ENCODE measurements at regions not wholly inside any gene's neighbourhood (a gene's known extent, or its start where the extent isn't known, plus 50 kb on each side); places are given as distances from the start of the nearest gene placed in this dataset.

- no peaks in the 10 kb centered on the region for H4K20me1 ChIP-seq (ENCODE audit: control insufficient read depth, insufficient read depth, low read length, poor library complexity, severe bottlenecking)
- WGBS (ENCODE audit: insufficient coverage) = no CpG with 5 or more reads among the region's 1 CpG
- no peak overlapping the region for H3K9ac ChIP-seq (ENCODE audit: low read length)
- H3K27ac ChIP-seq (ENCODE audit: low read length in 2 of 2) = no peak overlapping the region
- TF ChIP-seq CTCF (IDR thresholded peaks at IDR 0.05) (no peak), EZH2 (IDR thresholded peaks at IDR 0.05; ENCODE audit: borderline replicate concordance, insufficient read depth, low read depth, low read length, poor library complexity, severe bottlenecking) (no peak)
- H3K4me3 Mint-ChIP-seq = no peak overlapping the region
- no peaks in the 10 kb centered on the region for H3K27me3 ChIP-seq (replicated peaks in 1 of 4; ENCODE audit: control extremely low read depth in 1 of 4, control insufficient read depth in 3 of 4, insufficient read depth in 4 of 4, low read length in 3 of 4)
- no peak overlapping the region for H3K27ac Mint-ChIP-seq
- H3K9me3 ChIP-seq (ENCODE audit: control extremely low read depth in 1 of 3, control insufficient read depth in 2 of 3, insufficient read depth in 1 of 3, low read length in 2 of 3) = peaks cover 2 to 5% (median 3%) of the 10 kb centered on the region in 3 donors
- ChIA-PET POLR2A (no interaction called here), CTCF (no interaction called here)
- no peaks in the 10 kb centered on the region for H3K36me3 ChIP-seq (replicated peaks in 1 of 2; ENCODE audit: control extremely low read depth in 1 of 2, control insufficient read depth in 1 of 2, extremely low read depth in 1 of 2, insufficient read depth in 2 of 2, low read length in 1 of 2)
- intact Hi-C loops (cut with micrococcal nuclease) = no loop called here
- H3K4me1 Mint-ChIP-seq = no peaks in the 10 kb centered on the region
- no peaks in the 10 kb centered on the region for H3K27me3 Mint-ChIP-seq
- H3K4me1 ChIP-seq (ENCODE audit: control insufficient read depth in 2 of 2, insufficient read depth in 2 of 2, low read length in 2 of 2) = no peaks in the 10 kb centered on the region
- no peak overlapping the region for H3K4me2 ChIP-seq (replicated peaks; ENCODE audit: low read depth, low read length, poor library complexity, severe bottlenecking)
- no peak overlapping the region for H3K4me3 ChIP-seq (ENCODE audit: control extremely low read depth in 1 of 5, extremely low read depth in 1 of 5, insufficient read depth in 1 of 5, low read depth in 2 of 5, low read length in 4 of 5)
- no peaks in the 10 kb centered on the region for H3K79me2 ChIP-seq (ENCODE audit: control insufficient read depth, insufficient read depth, low read length)
- DNase-seq (no peak), ATAC-seq (ENCODE audit: low read depth) (no peak)
- H2AFZ ChIP-seq (ENCODE audit: insufficient read depth, low read depth, low read length, poor library complexity, severe bottlenecking) = no peak overlapping the region
- peaks cover 14% of the 10 kb centered on the region for H3K9me3 Mint-ChIP-seq (ENCODE audit: insufficient read depth)
These were observed 502.1 kb downstream of the KIF2B start for GRCh38 chr17:54324813-54325212.

GRCh38 chr17:54339731-54340130 lies 517.0 kb downstream of the KIF2B start:
- no peaks in the 10 kb centered on the region for H3K27me3 Mint-ChIP-seq
- no peaks in the 10 kb centered on the region for H3K4me1 Mint-ChIP-seq
- no peaks in the 10 kb centered on the region for H3K4me1 ChIP-seq (ENCODE audit: control insufficient read depth in 2 of 2, insufficient read depth in 2 of 2, low read length in 2 of 2)

More at GRCh38 chr17:54339731-54340130, 517.0 kb downstream of the KIF2B start:
- ATAC-seq (ENCODE audit: low read depth) (no peak), DNase-seq (no peak)
- intact Hi-C loops (cut with micrococcal nuclease) = no loop called here
- TF ChIP-seq CTCF (IDR thresholded peaks at IDR 0.05) = no peak
- no peak for TF ChIP-seq EZH2 (IDR thresholded peaks at IDR 0.05; ENCODE audit: borderline replicate concordance, insufficient read depth, low read depth, low read length, poor library complexity, severe bottlenecking)
- Histone ChIP-seq H3K9ac (ENCODE audit: low read length) (no peak overlapping the region), H3K4me3 (ENCODE audit: control extremely low read depth in 1 of 5, extremely low read depth in 1 of 5, insufficient read depth in 1 of 5, low read depth in 2 of 5, low read length in 4 of 5) (no peak overlapping the region), H3K27me3 (replicated peaks in 1 of 4; ENCODE audit: control extremely low read depth in 1 of 4, control insufficient read depth in 3 of 4, insufficient read depth in 4 of 4, low read length in 3 of 4) (no peaks in the 10 kb centered on the region), H3K4me2 (replicated peaks; ENCODE audit: low read depth, low read length, poor library complexity, severe bottlenecking) (no peak overlapping the region), H3K36me3 (replicated peaks in 1 of 2; ENCODE audit: control extremely low read depth in 1 of 2, control insufficient read depth in 1 of 2, extremely low read depth in 1 of 2, insufficient read depth in 2 of 2, low read length in 1 of 2) (no peaks in the 10 kb centered on the region), H3K27ac (ENCODE audit: low read length in 2 of 2) (no peak overlapping the region), H4K20me1 (ENCODE audit: control insufficient read depth, insufficient read depth, low read length, poor library complexity, severe bottlenecking) (no peaks in the 10 kb centered on the region), H2AFZ (ENCODE audit: insufficient read depth, low read depth, low read length, poor library complexity, severe bottlenecking) (no peak overlapping the region), H3K79me2 (ENCODE audit: control insufficient read depth, insufficient read depth, low read length) (no peaks in the 10 kb centered on the region), H3K9me3 (ENCODE audit: control extremely low read depth in 1 of 3, control insufficient read depth in 2 of 3, insufficient read depth in 1 of 3, low read length in 2 of 3) (no peaks in the 10 kb centered on the region)
- Mint-ChIP-seq H3K27ac (no peak overlapping the region), H3K9me3 (ENCODE audit: insufficient read depth) (peaks cover 3% of the 10 kb centered on the region), H3K4me3 (no peak overlapping the region)
- ChIA-PET POLR2A (no interaction called here), CTCF (no interaction called here)
- WGBS (ENCODE audit: insufficient coverage) = 100% methylated on average over 1 of the region's 1 CpG
